ENCODE measurements at regions not wholly inside any gene's neighbourhood (a gene's known extent, or its start where the extent isn't known, plus 50 kb on each side); places are given as distances from the start of the nearest gene placed in this dataset.
"Not testable (repeated sequence)": the region's sequence is repeated elsewhere in the genome, so short reads cannot be mapped to it uniquely, and the experiment has no call there.

- no peak overlapping the region for H3K4me3 ChIP-seq
- H3K27ac ChIP-seq: no peak overlapping the region
Measured at GRCh38 chr4:103907414-103907813, 187.6 kb upstream of the TACR3 start.

GRCh38 chr4:103904123-103904522 is 184.3 kb upstream of the TACR3 start:
- H3K27ac ChIP-seq: no peak overlapping the region
- H3K4me3 ChIP-seq: no peak overlapping the region

GRCh38 chr4:103902730-103903129 is 182.9 kb upstream of the TACR3 start:
- H3K27ac ChIP-seq: no peak overlapping the region
- H3K4me3 ChIP-seq: no peak overlapping the region

GRCh38 chr4:103895876-103896465 is 176.2 kb upstream of the TACR3 start:
- no peak overlapping the region for H3K4me3 ChIP-seq
- H3K27ac ChIP-seq: no peak overlapping the region

GRCh38 chr4:103892586-103892985 is 172.8 kb upstream of the TACR3 start:
- H3K4me3 ChIP-seq: no peak overlapping the region

GRCh38 chr4:103887191-103887590 is 167.4 kb upstream of the TACR3 start:
- Histone ChIP-seq H3K27ac (no peak overlapping the region), H3K4me3 (no peak overlapping the region)

More at GRCh38 chr4:103892586-103892985, 172.8 kb upstream of the TACR3 start:
- H3K27ac ChIP-seq: no peak overlapping the region

- Histone ChIP-seq H3K27ac (no peak overlapping the region), H3K4me3 (no peak overlapping the region)
Measured at GRCh38 chr4:103885152-103885551, 165.4 kb upstream of the TACR3 start.

GRCh38 chr4:103867311-103867710 is 147.5 kb upstream of the TACR3 start:
- Histone ChIP-seq H3K4me3 (no peak overlapping the region), H3K27ac (no peak overlapping the region)

GRCh38 chr4:103853627-103854026 is 133.8 kb upstream of the TACR3 start:
- Histone ChIP-seq H3K27ac (no peak overlapping the region), H3K4me3 (no peak overlapping the region)

- Histone ChIP-seq H3K4me3 (no peak overlapping the region), H3K27ac (no peak overlapping the region)
Measured at GRCh38 chr4:103853146-103853545, 133.4 kb upstream of the TACR3 start.

GRCh38 chr4:103845075-103845474 is 125.3 kb upstream of the TACR3 start:
- H3K4me3 ChIP-seq: no peak overlapping the region
- H3K27ac ChIP-seq: no peak overlapping the region

- H3K27ac ChIP-seq: no peak overlapping the region
- H3K4me3 ChIP-seq: no peak overlapping the region
Measured at GRCh38 chr4:103842637-103843239, 123.0 kb upstream of the TACR3 start.

GRCh38 chr4:103842076-103842475 is 122.3 kb upstream of the TACR3 start:
- Histone ChIP-seq H3K4me3 (no peak overlapping the region), H3K27ac (no peak overlapping the region)

GRCh38 chr4:103810308-103810707 is 90.5 kb upstream of the TACR3 start:
- not testable (repeated sequence) for H3K4me3 ChIP-seq, H3K27ac ChIP-seq

- H3K27ac ChIP-seq: no peak overlapping the region
- H3K4me3 ChIP-seq: no peak overlapping the region
Measured at GRCh38 chr4:103802766-103803165, 83.0 kb upstream of the TACR3 start.

- Histone ChIP-seq H3K27ac (no peak overlapping the region), H3K4me3 (no peak overlapping the region)
Measured at GRCh38 chr4:103787057-103787456, 67.3 kb upstream of the TACR3 start.

- Histone ChIP-seq H3K27ac (no peak overlapping the region), H3K4me3 (no peak overlapping the region)
Measured at GRCh38 chr4:103786593-103786992, 66.8 kb upstream of the TACR3 start.

GRCh38 chr4:103786014-103786413 is 66.2 kb upstream of the TACR3 start:
- Histone ChIP-seq H3K4me3 (no peak overlapping the region), H3K27ac (no peak overlapping the region)

- Histone ChIP-seq H3K27ac (no peak overlapping the region), H3K4me3 (no peak overlapping the region)
Measured at GRCh38 chr4:103778221-103778620, 58.4 kb upstream of the TACR3 start.

GRCh38 chr4:103774326-103774825 is 54.6 kb upstream of the TACR3 start:
- Histone ChIP-seq H3K4me3 (no peak overlapping the region), H3K27ac (no peak overlapping the region)

- Histone ChIP-seq H3K4me3 (no peak overlapping the region), H3K27ac (no peak overlapping the region)
Measured at GRCh38 chr4:103773691-103774231, 54.0 kb upstream of the TACR3 start.

Measured in skin epidermis (tissue), 12 donors.